ENCODE measurements at regions not wholly inside any gene's neighbourhood (a gene's known extent, or its start where the extent isn't known, plus 50 kb on each side); places are given as distances from the start of the nearest gene placed in this dataset.
"Not testable (repeated sequence)": the region's sequence is repeated elsewhere in the genome, so short reads cannot be mapped to it uniquely, and the experiment has no call there.

GRCh38 chr15:20341901-20342600 lies 199.5 kb downstream of the GOLGA6L6 start:
- TF ChIP-seq, protein P1, sequence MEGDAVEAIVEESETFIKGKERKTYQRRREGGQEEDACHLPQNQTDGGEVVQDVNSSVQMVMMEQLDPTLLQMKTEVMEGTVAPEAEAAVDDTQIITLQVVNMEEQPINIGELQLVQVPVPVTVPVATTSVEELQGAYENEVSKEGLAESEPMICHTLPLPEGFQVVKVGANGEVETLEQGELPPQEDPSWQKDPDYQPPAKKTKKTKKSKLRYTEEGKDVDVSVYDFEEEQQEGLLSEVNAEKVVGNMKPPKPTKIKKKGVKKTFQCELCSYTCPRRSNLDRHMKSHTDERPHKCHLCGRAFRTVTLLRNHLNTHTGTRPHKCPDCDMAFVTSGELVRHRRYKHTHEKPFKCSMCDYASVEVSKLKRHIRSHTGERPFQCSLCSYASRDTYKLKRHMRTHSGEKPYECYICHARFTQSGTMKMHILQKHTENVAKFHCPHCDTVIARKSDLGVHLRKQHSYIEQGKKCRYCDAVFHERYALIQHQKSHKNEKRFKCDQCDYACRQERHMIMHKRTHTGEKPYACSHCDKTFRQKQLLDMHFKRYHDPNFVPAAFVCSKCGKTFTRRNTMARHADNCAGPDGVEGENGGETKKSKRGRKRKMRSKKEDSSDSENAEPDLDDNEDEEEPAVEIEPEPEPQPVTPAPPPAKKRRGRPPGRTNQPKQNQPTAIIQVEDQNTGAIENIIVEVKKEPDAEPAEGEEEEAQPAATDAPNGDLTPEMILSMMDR (IDR thresholded peaks at IDR 0.05; ENCODE audit: low read depth, low read length, missing control alignments) = no peak
- DNase-seq (ENCODE audit: extremely low read depth, low read depth) = no peak
- H3K4me3 ChIP-seq (replicated peaks; ENCODE audit: low read depth, low read length) = no peak overlapping the region

DNA sequence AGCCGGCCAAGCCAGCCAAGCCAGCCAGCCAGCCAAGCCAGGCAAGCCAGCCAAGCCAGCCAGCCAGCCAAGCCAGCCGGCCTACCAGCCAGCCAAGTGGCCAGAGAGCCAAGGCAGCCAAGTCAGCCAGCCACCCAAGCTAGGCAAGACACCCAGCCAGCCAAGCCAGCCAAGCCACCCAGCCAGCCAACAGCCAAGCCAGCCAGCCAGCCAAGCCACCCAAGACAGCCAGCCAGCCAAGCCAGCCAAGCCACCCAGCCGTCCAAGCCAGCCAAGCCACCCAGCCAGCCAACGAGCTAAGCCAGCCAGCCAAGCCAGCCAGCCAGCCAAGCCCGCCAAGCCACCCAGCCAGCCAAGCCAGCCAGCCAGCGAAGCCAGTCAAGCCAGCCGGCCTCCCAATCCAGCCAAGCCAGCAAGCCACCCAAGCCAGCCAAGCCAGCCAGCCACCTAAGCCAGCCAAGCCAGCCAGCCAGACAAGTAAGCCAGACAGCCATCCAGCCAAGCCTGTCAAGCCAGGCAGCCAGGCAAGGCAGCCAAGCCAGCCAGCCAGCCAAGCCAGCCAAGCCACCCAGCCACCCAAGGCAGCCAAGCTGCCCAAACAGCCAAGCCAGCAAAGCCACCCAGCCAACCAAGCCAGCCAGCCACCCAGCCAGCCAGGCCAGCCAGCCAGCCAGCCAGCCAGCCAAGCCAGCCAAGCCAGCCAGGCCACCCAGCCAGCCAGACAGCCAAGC lies 200.5 kb downstream of the GOLGA6L6 start:
- no peak overlapping the region for H3K4me3 ChIP-seq (replicated peaks; ENCODE audit: low read depth, low read length)
- TF ChIP-seq, protein P1 (IDR thresholded peaks at IDR 0.05; ENCODE audit: low read depth, low read length, missing control alignments) = no peak
- no peak for DNase-seq (ENCODE audit: extremely low read depth, low read depth)

GRCh38 chr15:20340331-20340811 lies 201.2 kb downstream of the GOLGA6L6 start:
- H3K4me3 ChIP-seq (replicated peaks; ENCODE audit: low read depth, low read length) = no peak overlapping the region
- no peak for DNase-seq (ENCODE audit: extremely low read depth, low read depth)
- TF ChIP-seq, protein P1 (IDR thresholded peaks at IDR 0.05; ENCODE audit: low read depth, low read length, missing control alignments) = no peak

DNA sequence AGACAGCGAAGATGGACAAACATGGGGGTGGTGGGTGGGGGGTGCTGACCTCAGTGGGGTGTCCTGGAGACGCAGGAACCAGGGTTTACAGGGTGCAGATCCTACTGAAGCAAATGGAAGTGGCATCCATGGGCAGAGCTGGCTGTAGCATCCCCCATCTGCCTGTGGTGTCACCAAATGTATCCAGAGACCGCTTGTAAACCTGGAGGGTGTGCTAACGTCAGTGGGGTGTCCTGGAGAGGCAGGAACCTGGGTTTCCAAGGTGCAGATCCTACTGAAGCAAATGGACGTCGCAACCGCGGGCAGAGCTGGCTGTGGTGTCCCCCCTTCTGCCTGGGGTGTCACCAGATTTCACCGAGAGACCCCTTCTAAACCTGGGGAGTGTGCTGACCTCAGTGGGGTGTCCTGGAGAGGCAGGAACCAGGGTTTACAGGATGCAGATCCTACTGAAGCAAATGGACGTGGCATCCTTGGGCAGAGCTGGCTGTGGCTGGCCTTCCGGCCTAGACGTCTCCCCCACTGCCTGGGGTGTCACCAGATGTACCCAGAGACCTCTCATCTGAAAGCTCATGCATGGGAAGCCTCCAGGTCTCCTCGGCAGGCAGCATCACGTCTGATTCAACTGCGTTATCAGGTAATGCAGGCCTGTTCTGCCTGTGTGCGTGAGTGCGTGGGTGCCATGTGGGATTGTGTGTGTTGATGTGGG lies 202.4 kb downstream of the GOLGA6L6 start:
- DNase-seq (ENCODE audit: extremely low read depth, low read depth); H3K4me3 ChIP-seq (replicated peaks; ENCODE audit: low read depth, low read length): not testable (repeated sequence)

- DNase-seq (ENCODE audit: extremely low read depth, low read depth); H3K4me3 ChIP-seq (replicated peaks; ENCODE audit: low read depth, low read length): not testable (repeated sequence)
Observed at GRCh38 chr15:20338671-20339070, 202.9 kb downstream of the GOLGA6L6 start.

GRCh38 chr15:20337238-20337637 lies 204.4 kb downstream of the GOLGA6L6 start:
- not testable (repeated sequence) for H3K4me3 ChIP-seq (replicated peaks; ENCODE audit: low read depth, low read length); DNase-seq (ENCODE audit: extremely low read depth, low read depth)

DNA sequence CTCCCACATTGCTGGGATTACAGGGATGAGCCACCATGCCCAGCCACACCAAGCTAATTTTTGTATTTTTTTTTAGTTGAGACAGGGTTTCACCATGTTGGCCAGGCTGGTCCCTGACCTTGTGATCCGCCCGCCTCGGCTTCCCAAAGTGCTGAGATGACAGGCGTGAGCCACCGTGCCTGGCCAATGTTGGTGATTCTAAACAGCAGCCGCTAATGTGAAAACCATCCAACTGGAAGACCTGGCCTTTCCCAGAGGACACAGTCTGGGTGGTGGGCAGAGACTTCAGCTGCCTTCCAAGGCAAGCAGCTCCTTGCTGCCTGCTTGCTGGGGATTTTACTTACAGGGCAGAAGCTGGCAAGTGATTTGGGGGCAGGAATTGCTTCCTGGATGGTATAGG lies 207.1 kb downstream of the GOLGA6L6 start:
- not testable (repeated sequence) for DNase-seq (ENCODE audit: extremely low read depth, low read depth); H3K4me3 ChIP-seq (replicated peaks; ENCODE audit: low read depth, low read length)

- not testable (repeated sequence) for H3K4me3 ChIP-seq (replicated peaks; ENCODE audit: low read depth, low read length); DNase-seq (ENCODE audit: extremely low read depth, low read depth)
Observed at GRCh38 chr15:20325751-20326150, 215.8 kb downstream of the GOLGA6L6 start.

DNA sequence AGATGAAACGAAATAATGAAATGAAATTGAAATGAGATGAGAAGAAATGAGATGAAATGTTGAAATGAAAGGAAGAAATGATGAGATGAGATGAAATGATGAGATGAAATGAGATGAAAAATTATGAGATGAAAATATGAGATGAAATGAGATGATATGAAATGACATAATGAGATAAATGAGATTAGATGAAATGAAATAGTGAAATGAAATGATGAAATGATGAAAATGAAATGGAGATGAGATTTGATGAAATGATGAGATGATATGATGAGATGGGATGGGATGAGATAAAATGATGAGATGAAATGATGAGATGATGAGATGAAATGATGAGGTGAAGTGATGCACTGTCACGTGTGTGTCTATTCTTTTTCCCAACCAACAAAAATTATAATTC lies 224.5 kb downstream of the GOLGA6L6 start:
- not testable (repeated sequence) for DNase-seq (ENCODE audit: extremely low read depth, low read depth); H3K4me3 ChIP-seq (replicated peaks; ENCODE audit: low read depth, low read length)

- not testable (repeated sequence) for H3K4me3 ChIP-seq (replicated peaks; ENCODE audit: low read depth, low read length); DNase-seq (ENCODE audit: extremely low read depth, low read depth)
Observed at GRCh38 chr15:20311014-20311680, 230.5 kb downstream of the GOLGA6L6 start.

Data from HFF-Myc (cell line).